Stomach (tissue), 4 donors: ENCODE measurements at regions not wholly inside any gene's neighbourhood (a gene's known extent, or its start where the extent isn't known, plus 50 kb on each side); places are given as distances from the start of the nearest gene placed in this dataset.

ENCODE experiments used
- EP300 ChIP-seq: sonication (generic); formaldehyde crosslinking; IDR thresholded peaks from one replicate; pipeline ENCODE4 v1.6.1; 2017; ENCODE audit warnings: antibody characterized with exemption
- POLR2A ChIP-seq, 4 donors: fragments of 450-650 bp; IDR thresholded peaks; one replicate each; pipeline ENCODE4 v1.6.1; 2016; ENCODE audit warnings: antibody characterized with exemption in 4 of 4, control low read depth in 2 of 4, mild to moderate bottlenecking in 1 of 4, moderate library complexity in 1 of 4
- TF ChIP-seq, protein P1 (sequence below), 7 experiments: fragments of 450-650 bp in 4 of 7; fragments of 200-600 bp in 3 of 7; sonication (generic) in 3 of 7; IDR thresholded peaks; one replicate each; pipeline ENCODE4 v1.5.1; 2016 to 2019; ENCODE audit warnings: antibody characterized with exemption in 7 of 7, control low read depth in 2 of 7, mild to moderate bottlenecking in 1 of 7

GRCh38 chr13:75055296-75055695 is 426.7 kb downstream of the TBC1D4 start:
- TF ChIP-seq, protein P1, sequence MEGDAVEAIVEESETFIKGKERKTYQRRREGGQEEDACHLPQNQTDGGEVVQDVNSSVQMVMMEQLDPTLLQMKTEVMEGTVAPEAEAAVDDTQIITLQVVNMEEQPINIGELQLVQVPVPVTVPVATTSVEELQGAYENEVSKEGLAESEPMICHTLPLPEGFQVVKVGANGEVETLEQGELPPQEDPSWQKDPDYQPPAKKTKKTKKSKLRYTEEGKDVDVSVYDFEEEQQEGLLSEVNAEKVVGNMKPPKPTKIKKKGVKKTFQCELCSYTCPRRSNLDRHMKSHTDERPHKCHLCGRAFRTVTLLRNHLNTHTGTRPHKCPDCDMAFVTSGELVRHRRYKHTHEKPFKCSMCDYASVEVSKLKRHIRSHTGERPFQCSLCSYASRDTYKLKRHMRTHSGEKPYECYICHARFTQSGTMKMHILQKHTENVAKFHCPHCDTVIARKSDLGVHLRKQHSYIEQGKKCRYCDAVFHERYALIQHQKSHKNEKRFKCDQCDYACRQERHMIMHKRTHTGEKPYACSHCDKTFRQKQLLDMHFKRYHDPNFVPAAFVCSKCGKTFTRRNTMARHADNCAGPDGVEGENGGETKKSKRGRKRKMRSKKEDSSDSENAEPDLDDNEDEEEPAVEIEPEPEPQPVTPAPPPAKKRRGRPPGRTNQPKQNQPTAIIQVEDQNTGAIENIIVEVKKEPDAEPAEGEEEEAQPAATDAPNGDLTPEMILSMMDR (IDR thresholded peaks at IDR 0.05), result no peak
- TF ChIP-seq POLR2A (IDR thresholded peaks at IDR 0.05), result no peak
- no peak for TF ChIP-seq EP300
